CD4-positive, alpha-beta T cell treated with Interleukin-4 for 1 hour (primary cell): ENCODE measurements at regions not wholly inside any gene's neighbourhood (a gene's known extent, or its start where the extent isn't known, plus 50 kb on each side); places are given as distances from the start of the nearest gene placed in this dataset.
"Not testable (repeated sequence)": the region's sequence is repeated elsewhere in the genome, so short reads cannot be mapped to it uniquely, and the experiment has no call there.

Experiments used
- DNase-seq, 2 donors: peaks; one replicate each; pipeline ENCODE4 v3.0.0-alpha.2; 2020 to 2022

DNA sequence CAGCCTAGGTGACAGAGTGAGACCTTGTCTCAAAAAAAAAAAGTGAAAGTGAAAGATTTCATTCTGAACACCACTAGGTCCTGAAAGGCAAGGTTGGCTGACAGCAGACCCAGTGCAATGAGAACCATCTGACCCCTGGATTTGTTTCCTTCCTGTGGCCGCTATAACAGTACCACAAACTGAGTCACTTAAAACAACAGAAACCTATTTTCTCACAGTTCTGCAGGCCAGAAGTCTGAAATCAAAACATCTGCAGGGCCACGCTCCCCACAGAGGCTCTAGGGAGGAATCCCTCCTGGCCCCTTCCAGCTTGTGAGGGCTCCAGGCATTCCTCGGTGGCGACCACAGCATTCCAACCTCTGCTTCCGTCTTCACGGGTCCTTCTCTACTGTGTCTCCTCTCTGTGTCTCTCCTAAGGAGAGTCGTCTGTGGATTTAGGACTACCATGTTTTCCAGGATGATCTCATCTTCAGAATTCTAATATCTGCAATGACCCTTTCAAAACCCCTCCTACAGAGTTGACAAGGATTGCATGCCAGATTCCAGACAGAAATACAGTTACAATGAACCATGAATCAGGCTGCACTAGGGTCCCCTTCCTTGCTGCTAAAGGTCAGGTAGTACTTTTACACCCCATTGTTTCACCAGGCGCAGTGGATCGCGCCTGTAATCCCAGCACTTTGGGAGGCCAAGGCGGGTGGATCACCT lies 78.0 kb upstream of the ADGRL1 start:
- peak; percentile 13 to 14 for DNase-seq

- DNase-seq = not testable (repeated sequence)
Observed at GRCh38 chr19:14279270-14279669, 73.3 kb upstream of the ADGRL1 start.

DNA sequence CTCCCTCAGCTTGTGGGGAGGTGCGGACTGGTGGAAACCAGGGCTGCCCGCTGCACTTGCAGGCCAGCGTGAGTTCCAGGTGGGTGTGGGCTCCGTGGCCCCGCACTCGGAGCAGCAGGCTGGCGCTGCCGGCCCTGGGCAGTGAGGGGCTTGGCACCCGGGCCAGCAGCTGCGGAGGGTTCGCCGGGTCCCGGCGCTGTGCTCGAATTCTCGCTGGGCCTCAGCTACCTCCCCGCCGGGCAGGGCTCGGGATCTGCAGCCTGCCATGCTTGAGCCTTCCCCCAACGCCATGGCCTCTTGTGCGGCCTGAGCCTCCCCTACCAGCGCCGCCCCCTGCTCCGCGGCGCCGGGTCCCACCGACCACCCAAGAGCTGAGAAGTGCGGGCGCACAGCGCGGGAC lies 71.6 kb upstream of the ADGRL1 start:
- no peak for DNase-seq

DNA sequence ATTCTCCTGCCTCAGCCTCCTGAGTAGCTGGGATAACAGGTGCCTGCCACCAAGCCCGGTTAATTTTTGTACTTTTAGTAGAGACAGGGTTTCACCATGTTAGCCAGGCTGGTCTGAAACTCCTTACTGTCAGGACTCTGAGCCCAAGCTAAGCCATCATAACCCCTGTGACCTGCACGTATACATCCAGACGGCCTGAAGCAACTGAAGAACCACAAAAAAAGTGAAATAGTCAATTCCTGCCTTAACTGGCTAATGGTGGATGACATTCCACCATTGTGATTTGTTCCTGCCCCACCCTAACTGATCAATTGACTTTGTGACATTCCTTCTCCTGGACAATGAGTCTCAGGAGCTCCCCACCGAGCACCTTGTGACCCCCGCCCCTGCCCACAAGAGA lies 69.9 kb upstream of the ADGRL1 start:
- DNase-seq = not testable (repeated sequence)

DNA sequence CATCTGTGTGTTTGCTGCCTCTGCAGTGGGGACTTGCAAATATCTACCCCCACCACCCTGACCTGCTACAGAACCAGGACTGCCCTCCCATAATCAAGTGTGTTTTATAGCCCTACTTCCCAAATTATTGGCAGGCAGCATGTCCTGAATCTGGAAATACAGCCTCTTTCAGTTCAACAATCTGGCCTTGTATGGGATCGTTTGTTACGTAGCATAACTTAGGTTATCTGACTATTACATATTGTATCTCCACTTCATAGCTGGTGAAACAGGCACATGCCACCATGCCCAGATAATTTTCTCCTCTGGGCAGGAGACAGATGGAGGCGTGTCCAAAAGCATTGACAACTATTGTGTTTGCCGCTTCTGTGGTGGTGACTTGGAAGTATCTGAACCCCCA lies 66.7 kb upstream of the ADGRL1 start:
- DNase-seq = no peak

- no peak for DNase-seq
Observed at GRCh38 chr19:14271840-14272239, 65.9 kb upstream of the ADGRL1 start.

DNA sequence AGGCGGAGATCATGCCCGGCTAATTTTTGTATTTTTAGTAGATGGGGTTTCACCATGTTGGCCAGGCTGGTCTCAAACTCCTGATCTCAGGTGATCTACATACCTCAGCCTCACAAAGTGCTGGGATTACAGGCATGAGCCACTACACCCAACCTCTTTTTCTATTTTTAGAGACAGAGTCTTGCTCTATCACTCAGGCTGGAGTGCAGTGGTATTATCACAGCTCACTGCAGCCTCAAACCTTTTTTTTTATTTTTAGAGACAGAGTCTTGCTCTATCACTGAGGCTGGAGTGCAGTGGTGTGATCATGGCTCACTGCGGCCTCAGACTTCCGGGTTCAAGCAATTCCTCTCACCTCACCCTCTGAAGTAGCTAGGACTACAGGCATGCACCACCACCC lies 64.6 kb upstream of the ADGRL1 start:
- not testable (repeated sequence) for DNase-seq

DNA sequence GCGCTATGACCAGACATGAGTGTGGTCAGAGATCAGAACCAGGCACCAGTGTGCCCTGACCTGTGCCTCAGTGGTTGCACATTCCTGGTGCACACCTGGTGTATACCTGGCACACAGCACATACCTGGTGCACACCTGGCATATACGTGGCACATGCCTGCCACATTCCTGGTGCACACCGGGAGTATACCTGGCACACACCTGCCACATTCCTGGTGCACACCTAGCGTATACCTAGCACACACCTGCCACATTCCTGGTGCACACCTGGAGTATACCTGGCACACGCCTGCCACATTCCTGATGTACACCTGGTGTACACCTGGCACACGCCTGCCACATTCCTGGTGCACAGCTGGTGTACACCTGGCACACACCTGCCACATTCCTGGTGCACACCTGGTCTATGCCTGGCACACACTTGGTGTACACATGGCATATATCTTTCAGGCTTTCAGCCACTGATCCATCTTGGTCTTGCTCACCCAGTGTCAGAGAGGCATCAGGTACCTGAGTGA lies 61.3 kb upstream of the ADGRL1 start:
- DNase-seq = no peak

DNA sequence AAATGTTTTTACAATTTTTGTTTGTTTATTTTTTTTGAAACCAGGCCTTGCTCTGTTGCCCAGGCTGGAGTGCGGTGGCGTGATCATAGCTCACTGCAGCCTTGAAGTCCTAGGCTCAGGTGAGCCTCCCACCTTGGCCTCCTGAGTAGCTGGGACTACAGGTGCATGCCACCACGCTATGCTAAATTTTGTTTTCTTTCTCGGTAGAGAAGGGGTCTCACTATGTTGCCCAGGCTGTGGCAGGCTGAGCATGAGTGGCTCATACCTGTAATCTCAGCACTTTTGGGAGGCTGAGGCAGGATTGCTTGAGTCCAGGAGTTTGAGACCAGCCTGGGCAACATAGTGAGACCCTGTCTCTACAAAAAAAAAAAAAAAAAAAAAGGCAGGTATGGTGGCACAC lies 60.2 kb upstream of the ADGRL1 start:
- DNase-seq = not testable (repeated sequence)

GRCh38 chr19:14265290-14266036 lies 59.5 kb upstream of the ADGRL1 start:
- no peak for DNase-seq

DNA sequence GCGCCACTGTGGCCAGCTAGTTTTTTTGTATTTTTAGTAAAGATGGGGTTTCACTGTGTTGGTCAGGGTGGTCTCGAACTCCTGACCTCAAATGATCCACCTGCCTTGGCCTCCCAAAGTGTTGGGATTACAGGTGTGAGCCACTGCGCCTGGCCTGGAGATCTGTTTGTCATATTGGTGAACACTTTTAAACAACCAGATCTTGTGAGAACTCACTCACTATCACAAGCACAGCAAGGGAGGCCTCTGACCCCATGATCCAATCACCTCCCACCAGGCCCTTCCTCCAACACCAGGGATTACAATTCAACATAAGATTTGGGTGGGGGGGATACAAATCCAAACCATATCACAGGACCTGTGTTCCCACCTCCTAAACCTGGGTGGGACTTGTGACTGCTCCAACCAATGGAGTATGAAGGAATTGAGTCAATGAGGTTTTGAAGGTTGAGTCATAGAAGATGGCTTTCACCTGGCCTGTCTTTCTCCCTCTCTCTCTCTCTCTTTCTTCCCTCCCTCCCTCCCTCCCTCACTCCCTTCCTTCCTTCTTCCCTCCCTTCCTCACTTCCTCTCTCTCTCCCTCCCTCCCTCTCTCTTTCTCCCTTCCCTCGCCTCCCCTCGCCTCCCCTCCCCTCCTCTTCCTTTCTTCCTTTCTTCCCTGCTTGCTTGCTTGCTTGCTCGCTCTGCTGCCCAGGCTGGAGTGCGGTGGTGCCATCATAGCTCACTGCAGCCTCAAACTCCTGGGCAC lies 50.1 kb upstream of the ADGRL1 start:
- not testable (repeated sequence) for DNase-seq
